ENCODE measurements at regions not wholly inside any gene's neighbourhood (a gene's known extent, or its start where the extent isn't known, plus 50 kb on each side); places are given as distances from the start of the nearest gene placed in this dataset.

DNA sequence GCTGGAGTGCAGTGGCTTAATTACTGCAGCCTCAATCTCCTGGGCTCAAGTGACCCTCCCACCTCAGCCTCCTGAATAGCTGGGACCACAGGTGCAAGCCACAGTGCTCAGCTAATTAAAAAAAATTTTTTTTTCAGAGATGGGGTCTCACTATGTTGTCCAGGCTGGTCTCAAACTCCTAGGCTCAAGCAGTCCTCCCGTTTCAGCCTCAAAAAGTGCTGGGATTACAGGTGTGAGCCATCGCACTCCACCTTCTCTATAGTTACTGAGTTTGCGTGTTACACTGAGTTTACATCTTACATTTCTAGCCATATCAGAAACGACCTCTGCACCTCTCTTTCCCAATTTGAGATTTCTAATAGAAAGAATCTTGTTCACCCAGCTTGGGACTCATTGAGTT lies 53.6 kb upstream of the EML4 start:
- Histone ChIP-seq H3K9me2 (replicated peaks; ENCODE audit: insufficient read depth, low read length) (no peaks in the 10 kb centered on the region), H3K27ac (ENCODE audit: low read length) (no peak overlapping the region), H3F3A (ENCODE audit: insufficient read depth, low read length) (peaks cover 37% of the 10 kb centered on the region), H3K27me3 (replicated peaks; ENCODE audit: insufficient read depth, low read length) (no peaks in the 10 kb centered on the region), H3K36me3 (replicated peaks; ENCODE audit: insufficient read depth, low read length) (no peaks in the 10 kb centered on the region), H3K4me1 (ENCODE audit: low read length) (peaks cover 45% of the 10 kb centered on the region), H2AFZ (ENCODE audit: low read length) (no peak overlapping the region), H3K9me3 (replicated peaks; ENCODE audit: insufficient read depth, low read length) (no peaks in the 10 kb centered on the region), H3K4me3 (ENCODE audit: low read length) (no peak overlapping the region), H3K9ac (ENCODE audit: low read length) (no peak overlapping the region), H3K4me2 (ENCODE audit: low read depth, low read length) (no peak overlapping the region), H3K79me2 (ENCODE audit: low read length) (no peaks in the 10 kb centered on the region), H4K20me1 (ENCODE audit: insufficient read depth, low read length) (no peaks in the 10 kb centered on the region)
- DNase-seq: no peak
- TF ChIP-seq EZH2phosphoT487 (IDR thresholded peaks at IDR 0.05; ENCODE audit: low read length): no peak
- no peak for TF ChIP-seq EZH2 (optimal IDR thresholded peaks at IDR 0.05; ENCODE audit: low read depth, low read length)

GRCh38 chr2:42116195-42117181 lies 52.7 kb upstream of the EML4 start:
- Histone ChIP-seq H3K4me3 (ENCODE audit: low read length) (no peak overlapping the region), H4K20me1 (ENCODE audit: insufficient read depth, low read length) (no peaks in the 10 kb centered on the region), H3K27me3 (replicated peaks; ENCODE audit: insufficient read depth, low read length) (no peaks in the 10 kb centered on the region), H3K4me1 (ENCODE audit: low read length) (peaks cover 47% of the 10 kb centered on the region), H3K4me2 (ENCODE audit: low read depth, low read length) (peak overlapping the region; percentile 71; the same call in 1 of the 2 replicates), H2AFZ (ENCODE audit: low read length) (no peak overlapping the region), H3K79me2 (ENCODE audit: low read length) (no peaks in the 10 kb centered on the region), H3K9me3 (replicated peaks; ENCODE audit: insufficient read depth, low read length) (no peaks in the 10 kb centered on the region), H3K27ac (ENCODE audit: low read length) (peak overlapping the region; percentile 95; the same call in 1 of the 2 replicates), H3K36me3 (replicated peaks; ENCODE audit: insufficient read depth, low read length) (no peaks in the 10 kb centered on the region), H3F3A (ENCODE audit: insufficient read depth, low read length) (peaks cover 39% of the 10 kb centered on the region), H3K9me2 (replicated peaks; ENCODE audit: insufficient read depth, low read length) (no peaks in the 10 kb centered on the region), H3K9ac (ENCODE audit: low read length) (no peak overlapping the region)
- no peak for DNase-seq
- no peak for TF ChIP-seq EZH2phosphoT487 (IDR thresholded peaks at IDR 0.05; ENCODE audit: low read length)
- TF ChIP-seq CTCF (IDR thresholded peaks at IDR 0.05; ENCODE audit: low read length): no peak
- no peak for TF ChIP-seq EZH2 (optimal IDR thresholded peaks at IDR 0.05; ENCODE audit: low read depth, low read length)

DNA sequence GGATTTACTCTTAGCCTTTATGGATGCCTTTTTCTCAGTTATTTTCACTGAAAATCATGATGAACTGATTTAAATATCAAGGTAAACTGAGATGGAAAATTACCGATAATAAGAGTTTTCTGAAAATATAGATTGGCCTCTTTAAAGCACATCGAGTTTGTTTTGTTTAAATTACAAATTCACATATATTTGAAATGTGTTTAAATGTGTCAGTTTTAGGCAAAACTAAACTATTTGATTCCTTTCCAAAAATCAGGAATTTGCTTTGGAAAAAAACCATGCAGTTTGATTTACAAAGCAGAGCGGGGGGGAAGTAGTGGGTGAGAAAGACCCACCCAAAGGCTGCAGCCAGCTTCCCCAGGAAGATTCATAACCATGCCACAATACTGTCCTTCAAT lies 52.0 kb upstream of the EML4 start:
- Histone ChIP-seq H3K9ac (ENCODE audit: low read length) (peak overlapping the region; percentile 63), H3F3A (ENCODE audit: insufficient read depth, low read length) (peaks cover 39% of the 10 kb centered on the region), H3K36me3 (replicated peaks; ENCODE audit: insufficient read depth, low read length) (no peaks in the 10 kb centered on the region), H3K9me2 (replicated peaks; ENCODE audit: insufficient read depth, low read length) (no peaks in the 10 kb centered on the region), H3K4me2 (ENCODE audit: low read depth, low read length) (peak overlapping the region; percentile 71), H4K20me1 (ENCODE audit: insufficient read depth, low read length) (no peaks in the 10 kb centered on the region), H3K9me3 (replicated peaks; ENCODE audit: insufficient read depth, low read length) (no peaks in the 10 kb centered on the region), H3K4me1 (ENCODE audit: low read length) (peaks cover 46% of the 10 kb centered on the region), H3K4me3 (ENCODE audit: low read length) (0 out of 2 replicates have a peak overlapping the region, but pooled peaks have one; percentile 7), H3K27me3 (replicated peaks; ENCODE audit: insufficient read depth, low read length) (no peaks in the 10 kb centered on the region), H3K27ac (ENCODE audit: low read length) (peak overlapping the region; percentile 95), H2AFZ (ENCODE audit: low read length) (no peak overlapping the region), H3K79me2 (ENCODE audit: low read length) (no peaks in the 10 kb centered on the region)
- no peak for DNase-seq
- TF ChIP-seq CTCF (IDR thresholded peaks at IDR 0.05; ENCODE audit: low read length): no peak
- no peak for TF ChIP-seq EZH2 (optimal IDR thresholded peaks at IDR 0.05; ENCODE audit: low read depth, low read length)
- no peak for TF ChIP-seq EZH2phosphoT487 (IDR thresholded peaks at IDR 0.05; ENCODE audit: low read length)

All from MM.1S (cell line).